Natural killer cell (primary cell): ENCODE measurements at regions not wholly inside any gene's neighbourhood (a gene's known extent, or its start where the extent isn't known, plus 50 kb on each side); places are given as distances from the start of the nearest gene placed in this dataset.

Source experiments
- ATAC-seq, 3 donors: fragments of 150-1000 bp in 2 of 3; fragments of 200-7000 bp in 1 of 3; cut with Tn5 transposase; 1 replicate in 1 of 3; 2 replicates in 2 of 3; pipeline ENCODE4 v1.10.0; 2021; ENCODE audit warnings: mild to moderate bottlenecking in 2 of 3, moderate library complexity in 2 of 3
- DNase-seq, 2 donors: peaks; one replicate each; pipeline versions ENCODE4 v3.0.0 to v3.0.0-alpha.2; 2013 to 2021; ENCODE audit warnings: mixed read lengths in 1 of 2
- H3K27ac ChIP-seq: one replicate; pipeline ENCODE4 v1.5.1; 2013; ENCODE audit warnings: mild to moderate bottlenecking, low read length
- H3K27me3 ChIP-seq: one replicate; pipeline ENCODE4 v1.6.1; 2013; ENCODE audit warnings: low read length; ENCODE audit not compliant: control insufficient read depth, insufficient read depth
- H3K36me3 ChIP-seq: one replicate; pipeline ENCODE4 v1.6.1; 2013; ENCODE audit warnings: low read length; ENCODE audit not compliant: control insufficient read depth, insufficient read depth
- H3K4me1 ChIP-seq: one replicate; pipeline ENCODE4 v1.6.1; 2013; ENCODE audit warnings: low read length; ENCODE audit not compliant: control insufficient read depth, insufficient read depth
- H3K4me3 ChIP-seq: one replicate; pipeline ENCODE4 v1.5.1; 2013; ENCODE audit warnings: low read length
- H3K9me3 ChIP-seq: one replicate; pipeline ENCODE4 v1.6.1; 2013; ENCODE audit warnings: low read length; ENCODE audit not compliant: control insufficient read depth, insufficient read depth
- H3K27ac Mint-ChIP-seq, 2 donors: one replicate each; pipeline ENCODE4 v1.8.0; 2022; ENCODE audit warnings: mild to moderate bottlenecking in 2 of 2, mixed read lengths in 2 of 2, moderate library complexity in 1 of 2
- H3K27me3 Mint-ChIP-seq, 2 donors: one replicate each; pipeline ENCODE4 v1.8.0; 2022; ENCODE audit warnings: low read depth in 2 of 2, mixed read lengths in 2 of 2
- H3K36me3 Mint-ChIP-seq: one replicate; pipeline ENCODE4 v1.8.0; 2022; ENCODE audit warnings: mixed read lengths
- H3K4me1 Mint-ChIP-seq, 2 donors: one replicate each; pipeline ENCODE4 v1.8.0; 2022; ENCODE audit warnings: mixed read lengths in 2 of 2
- H3K4me3 Mint-ChIP-seq: one replicate; pipeline ENCODE4 v1.8.0; 2022; ENCODE audit warnings: mild to moderate bottlenecking, moderate library complexity, mixed read lengths
- H3K9me3 Mint-ChIP-seq, 2 donors: one replicate each; pipeline ENCODE4 v1.8.0; 2022; ENCODE audit warnings: mixed read lengths in 2 of 2
- CTCF ChIP-seq: fragments of 200-600 bp; IDR thresholded peaks from one replicate; pipeline ENCODE4 v1.8.0; 2022; ENCODE audit warnings: antibody characterized with exemption
- WGBS: methylation state at CpG from one replicate; pipeline ENCODE4 v1.1.7; 2013; ENCODE audit warnings: missing lambda C conversion rate; ENCODE audit not compliant: insufficient coverage; 5-methylcytosine and 5-hydroxymethylcytosine counted together
- intact Hi-C: fragments of 100-400 bp; cut with micrococcal nuclease; formaldehyde crosslinking; loops from one replicate; pipeline ENCODE4 v1.14.2; 2022

GRCh38 chr5:159708090-159708489, 208.2 kb upstream of the ADRA1B start:
- peaks cover 4% of the 10 kb centered on the region for H3K9me3 ChIP-seq

GRCh38 chr5:159712672-159713071, 203.6 kb upstream of the ADRA1B start:
- Mint-ChIP-seq H3K27me3 (peaks cover 22 to 44% of the 10 kb centered on the region in 2 donors), H3K4me1 (no peaks in the 10 kb centered on the region), H3K4me3 (no peak overlapping the region), H3K36me3 (no peaks in the 10 kb centered on the region), H3K9me3 (peaks cover 0 to 2% of the 10 kb centered on the region in 2 donors), H3K27ac (no peak overlapping the region)
- Histone ChIP-seq H3K4me3 (no peak overlapping the region), H3K27ac (no peak overlapping the region), H3K27me3 (no peaks in the 10 kb centered on the region), H3K4me1 (no peaks in the 10 kb centered on the region), H3K9me3 (peaks cover 3% of the 10 kb centered on the region), H3K36me3 (no peaks in the 10 kb centered on the region)
- DNase-seq = no peak
- ATAC-seq = no peak
- no peak for TF ChIP-seq CTCF
- intact Hi-C loops = no loop called here
- 89% methylated on average over 3 of the region's 5 CpGs for WGBS

More at GRCh38 chr5:159708090-159708489, 208.2 kb upstream of the ADRA1B start:
- DNase-seq (no peak), ATAC-seq (no peak)
- intact Hi-C loops = no loop called here
- Mint-ChIP-seq H3K9me3 (peaks cover 0 to 2% of the 10 kb centered on the region in 2 donors), H3K36me3 (no peaks in the 10 kb centered on the region), H3K27me3 (peaks cover 25 to 36% of the 10 kb centered on the region in 2 donors), H3K4me3 (no peak overlapping the region), H3K4me1 (no peaks in the 10 kb centered on the region), H3K27ac (no peak overlapping the region)
- Histone ChIP-seq H3K4me1 (no peaks in the 10 kb centered on the region), H3K27ac (no peak overlapping the region), H3K27me3 (no peaks in the 10 kb centered on the region), H3K36me3 (no peaks in the 10 kb centered on the region), H3K4me3 (no peak overlapping the region)
- 88% methylated on average over 2 of the region's 3 CpGs for WGBS
- TF ChIP-seq CTCF = no peak

GRCh38 chr5:159713254-159713653, 203.0 kb upstream of the ADRA1B start:
- H3K4me1 Mint-ChIP-seq = no peaks in the 10 kb centered on the region
- H3K4me3 Mint-ChIP-seq = no peak overlapping the region
- Histone ChIP-seq H3K9me3 (no peaks in the 10 kb centered on the region), H3K4me3 (no peak overlapping the region), H3K27ac (no peak overlapping the region), H3K27me3 (no peaks in the 10 kb centered on the region), H3K4me1 (no peaks in the 10 kb centered on the region), H3K36me3 (no peaks in the 10 kb centered on the region)
- intact Hi-C loops = no loop called here
- no peaks in the 10 kb centered on the region for H3K36me3 Mint-ChIP-seq
- ATAC-seq (no peak), DNase-seq (no peak)
- H3K27me3 Mint-ChIP-seq = peaks cover 22 to 48% of the 10 kb centered on the region in 2 donors
- peaks cover 0 to 2% of the 10 kb centered on the region in 2 donors for H3K9me3 Mint-ChIP-seq
- no peak for TF ChIP-seq CTCF
- no peak overlapping the region for H3K27ac Mint-ChIP-seq

GRCh38 chr5:159713773-159714172, 202.5 kb upstream of the ADRA1B start:
- DNase-seq (no peak), ATAC-seq (no peak)
- Histone ChIP-seq H3K4me3 (no peak overlapping the region), H3K36me3 (no peaks in the 10 kb centered on the region), H3K4me1 (no peaks in the 10 kb centered on the region), H3K27ac (no peak overlapping the region), H3K27me3 (no peaks in the 10 kb centered on the region), H3K9me3 (no peaks in the 10 kb centered on the region)
- Mint-ChIP-seq H3K36me3 (no peaks in the 10 kb centered on the region), H3K4me1 (no peaks in the 10 kb centered on the region), H3K4me3 (no peak overlapping the region), H3K27me3 (peaks cover 22 to 47% of the 10 kb centered on the region in 2 donors), H3K9me3 (peaks cover 0 to 2% of the 10 kb centered on the region in 2 donors), H3K27ac (no peak overlapping the region)
- WGBS = 100% methylated on average over 1 of the region's 2 CpGs
- intact Hi-C loops = no loop called here
- TF ChIP-seq CTCF = no peak
